ENCODE measurements at regions not wholly inside any gene's neighbourhood (a gene's known extent, or its start where the extent isn't known, plus 50 kb on each side); places are given as distances from the start of the nearest gene placed in this dataset.

- H3K36me3 Mint-ChIP-seq (ENCODE audit: insufficient read depth) = no peaks in the 10 kb centered on the region
- no peaks in the 10 kb centered on the region for H3K27me3 Mint-ChIP-seq
- H3K9me3 Mint-ChIP-seq = no peaks in the 10 kb centered on the region
- ATAC-seq (replicated peaks; ENCODE audit: extremely low read depth, poor library complexity, severe bottlenecking) (no peak), DNase-seq (ENCODE audit: low spot score in 2 of 2) (no peak)
- no peaks in the 10 kb centered on the region for H3K4me1 Mint-ChIP-seq
- H3K4me3 Mint-ChIP-seq = no peak overlapping the region
- H3K27ac Mint-ChIP-seq (ENCODE audit: low read depth) = no peak overlapping the region
Observed at GRCh38 chr10:113399065-113399464, 153.8 kb upstream of the HABP2 start.

GRCh38 chr10:113402602-113403001, 150.3 kb upstream of the HABP2 start:
- DNase-seq (ENCODE audit: low spot score in 2 of 2) (no peak), ATAC-seq (replicated peaks; ENCODE audit: extremely low read depth, poor library complexity, severe bottlenecking) (no peak)
- Mint-ChIP-seq H3K27ac (ENCODE audit: low read depth) (no peak overlapping the region), H3K9me3 (no peaks in the 10 kb centered on the region), H3K4me1 (no peaks in the 10 kb centered on the region), H3K27me3 (peaks cover 13% of the 10 kb centered on the region), H3K36me3 (ENCODE audit: insufficient read depth) (no peaks in the 10 kb centered on the region), H3K4me3 (no peak overlapping the region)

GRCh38 chr10:113407218-113407617, 145.6 kb upstream of the HABP2 start:
- Mint-ChIP-seq H3K36me3 (ENCODE audit: insufficient read depth) (peaks cover 4% of the 10 kb centered on the region), H3K9me3 (no peaks in the 10 kb centered on the region), H3K4me3 (no peak overlapping the region), H3K27ac (ENCODE audit: low read depth) (no peak overlapping the region), H3K4me1 (no peaks in the 10 kb centered on the region), H3K27me3 (peaks cover 47% of the 10 kb centered on the region)
- DNase-seq (ENCODE audit: low spot score in 2 of 2) = no peak
- ATAC-seq (replicated peaks; ENCODE audit: extremely low read depth, poor library complexity, severe bottlenecking) = no peak

GRCh38 chr10:113409175-113409574, 143.7 kb upstream of the HABP2 start:
- Mint-ChIP-seq H3K4me3 (no peak overlapping the region), H3K9me3 (no peaks in the 10 kb centered on the region), H3K27ac (ENCODE audit: low read depth) (no peak overlapping the region), H3K36me3 (ENCODE audit: insufficient read depth) (peaks cover 4% of the 10 kb centered on the region), H3K27me3 (peaks cover 51% of the 10 kb centered on the region), H3K4me1 (no peaks in the 10 kb centered on the region)
- no peak for ATAC-seq (replicated peaks; ENCODE audit: extremely low read depth, poor library complexity, severe bottlenecking)
- DNase-seq (ENCODE audit: low spot score in 2 of 2) = no peak

DNA sequence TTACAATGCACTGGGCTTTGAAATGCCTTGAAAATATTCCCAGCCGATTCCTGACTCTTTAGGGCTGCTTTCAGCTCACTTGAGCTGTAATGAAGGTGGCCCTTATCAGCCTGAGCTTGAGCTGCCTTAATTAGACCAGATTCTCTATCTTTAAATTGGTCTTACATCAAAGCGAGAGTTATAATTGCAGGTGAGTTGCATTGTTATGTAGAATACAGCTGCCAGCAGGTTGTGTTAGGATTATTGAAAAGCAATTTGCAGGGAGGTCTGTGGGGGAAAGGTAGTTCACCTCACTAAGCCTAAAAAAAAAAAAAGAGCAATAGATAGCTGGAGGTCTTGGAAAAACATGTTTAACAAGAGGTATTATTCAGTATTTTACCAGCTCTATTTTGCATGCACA, 142.2 kb upstream of the HABP2 start:
- DNase-seq (ENCODE audit: low spot score in 2 of 2) (no peak), ATAC-seq (replicated peaks; ENCODE audit: extremely low read depth, poor library complexity, severe bottlenecking) (no peak)
- Mint-ChIP-seq H3K4me3 (no peak overlapping the region), H3K36me3 (ENCODE audit: insufficient read depth) (peaks cover 4% of the 10 kb centered on the region), H3K27ac (ENCODE audit: low read depth) (no peak overlapping the region), H3K4me1 (no peaks in the 10 kb centered on the region), H3K27me3 (peaks cover 66% of the 10 kb centered on the region), H3K9me3 (no peaks in the 10 kb centered on the region)

DNA sequence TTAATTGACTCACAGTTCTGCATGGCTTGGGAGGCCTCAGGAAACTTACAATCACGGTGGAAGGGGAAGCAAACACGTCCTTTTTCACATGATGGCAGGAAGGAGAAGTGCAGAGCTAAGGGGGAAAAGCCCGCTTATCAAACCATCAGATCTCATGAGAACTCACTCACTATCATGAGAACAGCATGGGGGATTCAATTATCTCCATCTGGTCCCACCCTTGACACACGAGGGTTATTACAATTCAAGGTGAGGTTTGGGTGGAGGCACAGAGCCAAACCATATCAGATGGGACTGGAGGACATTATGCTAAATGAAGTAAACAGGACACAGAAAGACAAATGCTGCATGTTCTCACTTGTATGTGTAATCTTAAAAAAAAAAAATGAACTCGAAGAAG, 141.4 kb upstream of the HABP2 start:
- Mint-ChIP-seq H3K27ac (ENCODE audit: low read depth) (no peak overlapping the region), H3K27me3 (peaks cover 73% of the 10 kb centered on the region), H3K4me3 (no peak overlapping the region), H3K36me3 (ENCODE audit: insufficient read depth) (peaks cover 4% of the 10 kb centered on the region), H3K4me1 (no peaks in the 10 kb centered on the region), H3K9me3 (no peaks in the 10 kb centered on the region)
- DNase-seq (ENCODE audit: low spot score in 2 of 2) = no peak
- no peak for ATAC-seq (replicated peaks; ENCODE audit: extremely low read depth, poor library complexity, severe bottlenecking)

GRCh38 chr10:113412161-113412560, 140.7 kb upstream of the HABP2 start:
- no peak overlapping the region for H3K4me3 Mint-ChIP-seq
- no peaks in the 10 kb centered on the region for H3K9me3 Mint-ChIP-seq
- H3K27me3 Mint-ChIP-seq = peaks cover 73% of the 10 kb centered on the region
- peaks cover 4% of the 10 kb centered on the region for H3K36me3 Mint-ChIP-seq (ENCODE audit: insufficient read depth)
- ATAC-seq (replicated peaks; ENCODE audit: extremely low read depth, poor library complexity, severe bottlenecking) (no peak), DNase-seq (ENCODE audit: low spot score in 2 of 2) (no peak)
- no peaks in the 10 kb centered on the region for H3K4me1 Mint-ChIP-seq
- no peak overlapping the region for H3K27ac Mint-ChIP-seq (ENCODE audit: low read depth)

GRCh38 chr10:113414543-113414942, 138.3 kb upstream of the HABP2 start:
- Mint-ChIP-seq H3K36me3 (ENCODE audit: insufficient read depth) (peaks cover 2% of the 10 kb centered on the region), H3K9me3 (no peaks in the 10 kb centered on the region), H3K27ac (ENCODE audit: low read depth) (no peak overlapping the region), H3K4me3 (no peak overlapping the region), H3K4me1 (no peaks in the 10 kb centered on the region), H3K27me3 (peaks cover 69% of the 10 kb centered on the region)
- DNase-seq (ENCODE audit: low spot score in 2 of 2) (no peak), ATAC-seq (replicated peaks; ENCODE audit: extremely low read depth, poor library complexity, severe bottlenecking) (no peak)

DNA sequence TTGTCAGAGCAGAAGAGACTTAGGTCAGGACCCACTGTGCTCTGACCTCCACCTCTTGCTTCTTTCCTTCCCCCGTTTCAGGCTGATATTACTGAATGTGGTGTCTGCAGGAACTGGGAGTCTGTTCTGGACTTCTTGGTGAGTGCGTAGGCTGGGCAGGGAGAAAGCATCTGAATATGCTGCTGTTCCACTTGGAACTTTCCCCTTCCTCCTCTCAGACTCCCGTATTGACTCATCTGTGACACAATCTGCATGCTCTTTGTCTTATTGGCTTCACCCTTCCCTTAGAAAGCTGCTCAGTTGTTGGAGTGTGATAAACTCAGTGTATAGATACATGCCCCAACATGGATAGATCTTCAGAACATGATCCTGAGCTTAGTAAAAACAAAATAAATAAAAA, 137.6 kb upstream of the HABP2 start:
- H3K27me3 Mint-ChIP-seq = peaks cover 69% of the 10 kb centered on the region
- no peak for ATAC-seq (replicated peaks; ENCODE audit: extremely low read depth, poor library complexity, severe bottlenecking)
- no peaks in the 10 kb centered on the region for H3K9me3 Mint-ChIP-seq
- no peak overlapping the region for H3K4me3 Mint-ChIP-seq
- no peak for DNase-seq (ENCODE audit: low spot score in 2 of 2)
- no peaks in the 10 kb centered on the region for H3K4me1 Mint-ChIP-seq
- H3K27ac Mint-ChIP-seq (ENCODE audit: low read depth) = no peak overlapping the region
- H3K36me3 Mint-ChIP-seq (ENCODE audit: insufficient read depth) = peaks cover 1% of the 10 kb centered on the region

DNA sequence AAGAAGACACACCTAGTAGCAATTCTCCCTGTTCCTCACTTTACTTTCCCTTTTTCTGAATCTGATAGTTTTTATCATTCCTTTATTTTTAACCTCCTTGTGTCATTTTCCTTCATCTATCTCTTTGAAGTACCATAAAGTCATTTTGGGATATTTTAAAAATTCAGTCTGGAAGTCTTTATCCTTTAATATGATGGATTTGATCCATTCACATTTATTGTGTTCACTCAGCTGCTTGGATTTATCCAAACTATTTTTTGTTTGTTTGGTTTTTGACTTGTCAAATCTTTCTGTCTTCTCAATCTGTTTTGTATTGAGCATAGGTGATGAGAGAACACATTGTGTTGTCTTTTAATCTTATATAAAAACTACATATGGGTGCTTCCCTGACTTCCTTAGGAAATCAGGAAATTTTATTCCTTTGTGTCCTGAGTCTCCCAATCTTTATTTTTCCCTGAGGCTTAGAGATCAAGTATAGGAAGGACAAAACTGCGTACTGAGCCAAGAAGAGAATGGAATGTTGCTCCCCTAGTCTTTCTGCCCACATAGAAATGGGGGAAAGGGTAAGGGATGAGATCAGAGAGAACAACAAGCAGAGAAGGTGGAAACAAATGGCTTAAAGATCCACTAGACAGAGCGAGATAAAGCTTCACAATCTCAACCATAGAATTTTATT, 132.7 kb upstream of the HABP2 start:
- no peak for DNase-seq (ENCODE audit: low spot score in 2 of 2)
- peaks cover 2% of the 10 kb centered on the region for H3K36me3 Mint-ChIP-seq (ENCODE audit: insufficient read depth)
- no peak for ATAC-seq (replicated peaks; ENCODE audit: extremely low read depth, poor library complexity, severe bottlenecking)
- H3K4me1 Mint-ChIP-seq = no peaks in the 10 kb centered on the region
- peaks cover 81% of the 10 kb centered on the region for H3K27me3 Mint-ChIP-seq
- no peak overlapping the region for H3K27ac Mint-ChIP-seq (ENCODE audit: low read depth)
- H3K4me3 Mint-ChIP-seq = no peak overlapping the region
- no peaks in the 10 kb centered on the region for H3K9me3 Mint-ChIP-seq

GRCh38 chr10:113420733-113421675, 131.8 kb upstream of the HABP2 start:
- ATAC-seq (replicated peaks; ENCODE audit: extremely low read depth, poor library complexity, severe bottlenecking) = no peak
- no peak for DNase-seq (ENCODE audit: low spot score in 2 of 2)
- H3K36me3 Mint-ChIP-seq (ENCODE audit: insufficient read depth) = peaks cover 2% of the 10 kb centered on the region
- peaks cover 73% of the 10 kb centered on the region for H3K27me3 Mint-ChIP-seq
- no peak overlapping the region for H3K27ac Mint-ChIP-seq (ENCODE audit: low read depth)
- no peak overlapping the region for H3K4me3 Mint-ChIP-seq
- no peaks in the 10 kb centered on the region for H3K4me1 Mint-ChIP-seq
- H3K9me3 Mint-ChIP-seq = no peaks in the 10 kb centered on the region

- H3K27me3 Mint-ChIP-seq = peaks cover 61% of the 10 kb centered on the region
- no peak overlapping the region for H3K4me3 Mint-ChIP-seq
- no peaks in the 10 kb centered on the region for H3K4me1 Mint-ChIP-seq
- no peaks in the 10 kb centered on the region for H3K9me3 Mint-ChIP-seq
- no peak overlapping the region for H3K27ac Mint-ChIP-seq (ENCODE audit: low read depth)
- ATAC-seq (replicated peaks; ENCODE audit: extremely low read depth, poor library complexity, severe bottlenecking) (no peak), DNase-seq (ENCODE audit: low spot score in 2 of 2) (no peak)
- H3K36me3 Mint-ChIP-seq (ENCODE audit: insufficient read depth) = peaks cover 2% of the 10 kb centered on the region
Observed at GRCh38 chr10:113422371-113422770, 130.5 kb upstream of the HABP2 start.

Measured in central memory CD8-positive, alpha-beta T cell (primary cell).